OCI-LY7 (cell line): ENCODE measurements at regions not wholly inside any gene's neighbourhood (a gene's known extent, or its start where the extent isn't known, plus 50 kb on each side); places are given as distances from the start of the nearest gene placed in this dataset.

Experiments used
- BruUV-seq: library from RNA; stranded (reverse); fragments of 400-500 nt; replicated peaks from 2 replicates; lab custom pipeline; 2021; lab: Mats Ljungman, UMichigan
- CTCF ChIA-PET: fragments of 300-600 bp; sonication (Branson Sonifier 250); formaldehyde crosslinking; loops from one replicate; lab custom pipeline; 2022; ENCODE audit warnings: antibody characterized with exemption; ENCODE audit not compliant: unreplicated experiment; lab: Charles Lee
- POLR2A ChIA-PET: fragments of 300-600 bp; sonication (Branson Sonifier 250); formaldehyde crosslinking; loops from one replicate; lab custom pipeline; 2022; ENCODE audit warnings: antibody characterized with exemption; lab: Charles Lee
- DNase-seq: peaks from one replicate; pipeline ENCODE4 v3.0.0-alpha.2; 2015; ENCODE audit warnings: low spot score
- H2AFZ ChIP-seq: fragments of 200-600 bp; sonication (generic), shearing (Covaris generic); 2 replicates; pipeline ENCODE4 v1.6.1; 2014; ENCODE audit warnings: mild to moderate bottlenecking, antibody characterized with exemption, low read length, moderate library complexity
- H3K27ac ChIP-seq: fragments of 200-600 bp; sonication (generic); 2 replicates; pipeline ENCODE4 v1.5.1; 2014; ENCODE audit warnings: mixed run types, low read depth, mild to moderate bottlenecking, moderate library complexity, low read length, inconsistent platforms; ENCODE audit not compliant: poor library complexity, severe bottlenecking
- H3K36me3 ChIP-seq: fragments of 200-600 bp; sonication (generic); 2 replicates; pipeline ENCODE4 v1.6.1; 2014; ENCODE audit warnings: mild to moderate bottlenecking, antibody characterized with exemption, low read length, moderate library complexity, mixed read lengths; ENCODE audit not compliant: insufficient read depth
- H3K4me1 ChIP-seq: fragments of 200-600 bp; sonication (generic); 2 replicates; pipeline ENCODE4 v1.5.1; 2014; ENCODE audit warnings: mild to moderate bottlenecking, low read length; ENCODE audit not compliant: insufficient read depth, poor library complexity, severe bottlenecking
- H3K4me2 ChIP-seq: fragments of 200-600 bp; sonication (generic); 2 replicates; pipeline ENCODE4 v1.6.1; 2014; ENCODE audit warnings: mild to moderate bottlenecking, low read length
- H3K4me3 ChIP-seq: fragments of 200-600 bp; sonication (generic); 2 replicates; pipeline ENCODE4 v1.5.1; 2014; ENCODE audit warnings: mild to moderate bottlenecking, low read depth, low read length; ENCODE audit not compliant: poor library complexity, severe bottlenecking
- H3K79me2 ChIP-seq: fragments of 200-600 bp; sonication (generic); 2 replicates; pipeline ENCODE4 v1.6.1; 2016; ENCODE audit warnings: low read depth, mild to moderate bottlenecking, low read length, moderate library complexity, mixed read lengths; ENCODE audit not compliant: insufficient read depth
- H3K9me2 ChIP-seq: fragments of 200-600 bp; sonication (generic); 2 replicates; pipeline ENCODE4 v1.6.1; 2016; ENCODE audit warnings: mild to moderate bottlenecking, low read length, mixed read lengths; ENCODE audit not compliant: insufficient read depth
- H3K9me3 ChIP-seq: fragments of 200-600 bp; sonication (generic); 2 replicates; pipeline ENCODE4 v1.6.1; 2014; ENCODE audit warnings: mild to moderate bottlenecking, mixed run types, low read length, mixed read lengths
- H4K20me1 ChIP-seq: fragments of 200-600 bp; sonication (generic); 2 replicates; pipeline ENCODE4 v1.6.1; 2014; ENCODE audit warnings: mild to moderate bottlenecking, antibody characterized with exemption, low read length, moderate library complexity, mixed read lengths; ENCODE audit not compliant: insufficient read depth
- EZH2phosphoT487 ChIP-seq: fragments of 200-600 bp; sonication (generic); IDR thresholded peaks from 2 replicates; pipeline ENCODE4 v1.6.1; 2018; ENCODE audit warnings: low read depth, borderline replicate concordance, mild to moderate bottlenecking, mixed run types, antibody characterized with exemption, low read length, moderate library complexity, mixed read lengths
- intact Hi-C: fragments of 100-400 bp; cut with micrococcal nuclease; formaldehyde crosslinking; loops from one replicate; pipeline ENCODE4 v1.10.0; 2022; ENCODE audit not compliant: unreplicated experiment
- TF ChIP-seq, protein P1 (sequence below): fragments of 200-600 bp; sonication (generic); conservative IDR thresholded peaks from 2 replicates; pipeline ENCODE4 v1.5.1; 2014; ENCODE audit warnings: mild to moderate bottlenecking, antibody characterized with exemption, low read length, moderate library complexity, mixed read lengths

- ChIA-PET POLR2A (interaction anchor here (0.6 to 1.6 kb wide), 3 partner anchors 8 to 17 kb away, joined by 3 to 5 read pairs (median 4); no protein-coding TSS in a partner anchor), CTCF (interaction anchor here (0.6 kb wide), 1 partner anchor 261 kb away, joined by 4 read pairs; no protein-coding TSS in a partner anchor)
- H3K9me3 ChIP-seq = no peaks in the 10 kb centered on the region
- no peak overlapping the region for H3K4me3 ChIP-seq
- no TSS peak for BruUV-seq
- no peak for DNase-seq
- no peak overlapping the region for H3K4me2 ChIP-seq
- no peak for TF ChIP-seq EZH2phosphoT487
- TF ChIP-seq, protein P1, sequence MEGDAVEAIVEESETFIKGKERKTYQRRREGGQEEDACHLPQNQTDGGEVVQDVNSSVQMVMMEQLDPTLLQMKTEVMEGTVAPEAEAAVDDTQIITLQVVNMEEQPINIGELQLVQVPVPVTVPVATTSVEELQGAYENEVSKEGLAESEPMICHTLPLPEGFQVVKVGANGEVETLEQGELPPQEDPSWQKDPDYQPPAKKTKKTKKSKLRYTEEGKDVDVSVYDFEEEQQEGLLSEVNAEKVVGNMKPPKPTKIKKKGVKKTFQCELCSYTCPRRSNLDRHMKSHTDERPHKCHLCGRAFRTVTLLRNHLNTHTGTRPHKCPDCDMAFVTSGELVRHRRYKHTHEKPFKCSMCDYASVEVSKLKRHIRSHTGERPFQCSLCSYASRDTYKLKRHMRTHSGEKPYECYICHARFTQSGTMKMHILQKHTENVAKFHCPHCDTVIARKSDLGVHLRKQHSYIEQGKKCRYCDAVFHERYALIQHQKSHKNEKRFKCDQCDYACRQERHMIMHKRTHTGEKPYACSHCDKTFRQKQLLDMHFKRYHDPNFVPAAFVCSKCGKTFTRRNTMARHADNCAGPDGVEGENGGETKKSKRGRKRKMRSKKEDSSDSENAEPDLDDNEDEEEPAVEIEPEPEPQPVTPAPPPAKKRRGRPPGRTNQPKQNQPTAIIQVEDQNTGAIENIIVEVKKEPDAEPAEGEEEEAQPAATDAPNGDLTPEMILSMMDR = no peak
- peaks cover 43% of the 10 kb centered on the region for H3K4me1 ChIP-seq
- intact Hi-C loops = no loop called here
- H4K20me1 ChIP-seq = no peaks in the 10 kb centered on the region
- H3K79me2 ChIP-seq = no peaks in the 10 kb centered on the region
- no peaks in the 10 kb centered on the region for H3K36me3 ChIP-seq
- H3K27ac ChIP-seq = no peak overlapping the region
- no peaks in the 10 kb centered on the region for H3K9me2 ChIP-seq
- no peak overlapping the region for H2AFZ ChIP-seq
Observed at GRCh38 chr15:31476236-31476810, 149.7 kb downstream of the KLF13 start.

GRCh38 chr15:31476866-31477265 is 150.2 kb downstream of the KLF13 start:
- intact Hi-C loops = no loop called here
- Histone ChIP-seq H2AFZ (no peak overlapping the region), H3K36me3 (no peaks in the 10 kb centered on the region), H3K4me3 (no peak overlapping the region), H3K27ac (no peak overlapping the region), H3K79me2 (no peaks in the 10 kb centered on the region), H4K20me1 (no peaks in the 10 kb centered on the region), H3K4me1 (peaks cover 43% of the 10 kb centered on the region), H3K4me2 (no peak overlapping the region), H3K9me2 (no peaks in the 10 kb centered on the region), H3K9me3 (no peaks in the 10 kb centered on the region)
- BruUV-seq = no TSS peak
- TF ChIP-seq, protein P1 = no peak
- CTCF ChIA-PET = no interaction called here
- POLR2A ChIA-PET = interaction anchor here (1.4 kb wide), 1 partner anchor 9 kb away, joined by 4 read pairs; no protein-coding TSS in a partner anchor
- DNase-seq = no peak

- Histone ChIP-seq H3K79me2 (no peaks in the 10 kb centered on the region), H3K9me3 (no peaks in the 10 kb centered on the region), H2AFZ (no peak overlapping the region), H3K4me1 (peaks cover 42% of the 10 kb centered on the region), H3K9me2 (no peaks in the 10 kb centered on the region), H3K36me3 (no peaks in the 10 kb centered on the region), H4K20me1 (no peaks in the 10 kb centered on the region), H3K27ac (no peak overlapping the region), H3K4me3 (no peak overlapping the region), H3K4me2 (no peak overlapping the region)
- POLR2A ChIA-PET = interaction anchor here (0.7 to 1.8 kb wide), 4 partner anchors 9 to 36 kb away, joined by 3 to 5 read pairs (median 4); no protein-coding TSS in a partner anchor
- no peak for DNase-seq
- no TSS peak for BruUV-seq
- CTCF ChIA-PET = no interaction called here
- intact Hi-C loops = no loop called here
- TF ChIP-seq EZH2phosphoT487 = no peak
- TF ChIP-seq, protein P1 = no peak
Observed at GRCh38 chr15:31477301-31477700, 150.7 kb downstream of the KLF13 start.
